GM19328 (cell line): ENCODE measurements at regions not wholly inside any gene's neighbourhood (a gene's known extent, or its start where the extent isn't known, plus 50 kb on each side); places are given as distances from the start of the nearest gene placed in this dataset.
"Not testable (repeated sequence)": the region's sequence is repeated elsewhere in the genome, so short reads cannot be mapped to it uniquely, and the experiment has no call there.

Experiments used
- ATAC-seq: cut with Tn5 transposase; IDR thresholded peaks from one replicate; pipeline ENCODE4 v1.9.1; 2021; ENCODE audit warnings: mild to moderate bottlenecking, moderate library complexity; ENCODE audit not compliant: unreplicated experiment

GRCh38 chr4:77438549-77438948 is 167.1 kb upstream of the CXCL13 start:
- ATAC-seq, result no peak

GRCh38 chr4:77443941-77444340 is 161.7 kb upstream of the CXCL13 start:
- ATAC-seq, result no peak

GRCh38 chr4:77445823-77446222 is 159.8 kb upstream of the CXCL13 start:
- ATAC-seq, result no peak

- ATAC-seq, result no peak
Observed at GRCh38 chr4:77446601-77447000, 159.0 kb upstream of the CXCL13 start.

DNA sequence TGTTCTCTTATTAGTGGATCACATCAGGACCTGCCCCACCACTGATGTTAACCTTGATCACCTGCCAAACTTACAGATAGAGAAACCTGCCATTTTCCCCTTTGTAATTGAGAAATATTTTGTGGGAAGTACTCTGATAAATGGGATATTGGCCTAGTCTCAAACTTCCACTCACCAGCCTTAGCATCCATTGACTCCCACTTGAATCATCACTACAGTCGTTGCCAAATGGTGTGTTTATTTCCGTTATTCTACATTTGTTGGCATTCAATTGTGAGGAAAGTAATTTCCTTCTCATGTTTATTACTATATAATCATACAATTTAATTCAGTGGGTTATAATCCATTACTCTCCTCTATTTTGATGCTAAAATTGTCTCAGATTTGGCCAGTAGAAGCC is 156.4 kb upstream of the CXCL13 start:
- no peak for ATAC-seq

GRCh38 chr4:77450006-77450405 is 155.6 kb upstream of the CXCL13 start:
- ATAC-seq, result no peak

GRCh38 chr4:77451530-77451929 is 154.1 kb upstream of the CXCL13 start:
- no peak for ATAC-seq

- ATAC-seq, result not testable (repeated sequence)
Observed at GRCh38 chr4:77452117-77452516, 153.5 kb upstream of the CXCL13 start.

GRCh38 chr4:77453911-77454310 is 151.7 kb upstream of the CXCL13 start:
- no peak for ATAC-seq

- ATAC-seq, result no peak
Observed at GRCh38 chr4:77454858-77455257, 150.8 kb upstream of the CXCL13 start.

GRCh38 chr4:77464100-77464499 is 141.5 kb upstream of the CXCL13 start:
- ATAC-seq, result not testable (repeated sequence)

GRCh38 chr4:77465271-77465670 is 140.3 kb upstream of the CXCL13 start:
- no peak for ATAC-seq

DNA sequence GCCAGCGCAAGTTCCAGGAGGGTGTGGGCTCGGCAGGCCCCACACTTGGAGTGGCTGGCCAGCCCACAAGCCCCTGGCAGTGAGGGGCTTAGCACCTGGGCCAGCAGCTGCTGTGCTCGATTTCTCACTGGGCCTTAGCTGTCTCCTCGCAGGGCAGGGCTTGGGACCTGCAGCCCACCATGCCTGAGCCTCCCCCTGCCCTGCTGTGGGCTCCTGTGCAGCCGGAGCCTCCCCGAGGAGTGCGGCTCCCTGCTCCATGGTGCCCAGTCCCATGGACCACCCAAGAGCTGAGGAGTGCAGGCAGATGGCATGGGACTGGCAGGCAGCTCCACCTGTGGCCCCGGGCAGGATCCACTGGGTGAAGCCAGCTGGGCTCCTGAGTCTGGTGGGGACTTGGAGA is 139.2 kb upstream of the CXCL13 start:
- ATAC-seq, result no peak

GRCh38 chr4:77471821-77472495 is 133.7 kb upstream of the CXCL13 start:
- ATAC-seq, result no peak

- no peak for ATAC-seq
Observed at GRCh38 chr4:77473509-77473908, 132.1 kb upstream of the CXCL13 start.

- no peak for ATAC-seq
Observed at GRCh38 chr4:77481856-77482255, 123.8 kb upstream of the CXCL13 start.

DNA sequence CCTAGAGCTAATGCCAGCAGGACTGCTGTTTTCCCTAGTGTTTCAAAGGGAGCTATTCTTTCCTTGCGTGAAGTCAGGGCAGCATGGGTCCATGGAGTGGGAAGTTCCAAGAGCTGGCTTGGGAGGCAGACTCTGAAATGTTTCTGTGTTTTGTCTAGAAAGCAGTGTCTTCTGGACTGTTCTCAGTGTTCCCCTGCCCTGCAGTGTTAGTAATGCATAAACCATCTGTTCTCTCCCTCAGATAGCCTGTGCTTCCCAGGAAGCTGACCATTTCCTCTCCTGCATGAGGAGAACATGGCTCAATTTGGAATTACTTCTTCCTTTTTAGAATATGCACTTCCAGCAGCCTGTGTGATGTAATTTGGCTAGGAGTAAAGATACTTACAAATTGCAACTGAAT is 116.7 kb upstream of the CXCL13 start:
- ATAC-seq, result no peak

GRCh38 chr4:77493120-77493752 is 112.4 kb upstream of the CXCL13 start:
- ATAC-seq, result no peak

- ATAC-seq, result no peak
Observed at GRCh38 chr4:77493829-77494551, 111.6 kb upstream of the CXCL13 start.

- no peak for ATAC-seq
Observed at GRCh38 chr4:77496457-77496856, 109.2 kb upstream of the CXCL13 start.

GRCh38 chr4:77500801-77501200 is 104.8 kb upstream of the CXCL13 start:
- no peak for ATAC-seq

GRCh38 chr4:77501240-77501639 is 104.4 kb upstream of the CXCL13 start:
- no peak for ATAC-seq
